GM18519 (cell line): ENCODE measurements at regions not wholly inside any gene's neighbourhood (a gene's known extent, or its start where the extent isn't known, plus 50 kb on each side); places are given as distances from the start of the nearest gene placed in this dataset.

Experiments
- ATAC-seq: cut with Tn5 transposase; IDR thresholded peaks from one replicate; pipeline ENCODE4 v1.9.1; 2021; ENCODE audit warnings: mild to moderate bottlenecking, moderate library complexity; ENCODE audit not compliant: unreplicated experiment, low FRiP score

DNA sequence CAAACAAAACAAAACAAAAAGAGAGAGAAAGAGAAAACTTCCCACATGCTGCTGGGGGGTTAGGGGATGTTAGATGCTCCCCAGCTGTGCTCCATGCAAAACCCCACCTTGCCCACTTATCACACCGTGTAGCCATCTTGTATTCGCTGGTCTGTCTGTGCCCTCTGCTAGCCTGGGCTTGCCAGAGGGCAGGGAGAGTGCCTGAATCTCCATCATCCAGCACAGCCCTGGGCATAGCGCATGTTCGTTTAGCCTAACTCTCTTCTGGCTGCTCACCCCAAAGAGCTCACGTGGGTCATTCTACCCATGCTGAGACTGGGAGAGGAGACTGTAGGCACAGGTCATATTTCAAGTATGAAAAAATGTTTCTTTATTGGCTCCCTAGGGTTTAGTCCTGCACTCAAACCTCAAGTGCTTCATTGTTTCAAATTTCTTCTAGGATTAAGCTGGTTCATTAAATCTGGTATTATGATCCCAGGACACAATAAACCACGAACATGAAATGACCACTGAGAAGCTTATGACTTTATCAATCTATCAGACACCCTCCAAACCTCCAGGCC is 100.5 kb downstream of the KCNF1 start:
- ATAC-seq, result no peak

DNA sequence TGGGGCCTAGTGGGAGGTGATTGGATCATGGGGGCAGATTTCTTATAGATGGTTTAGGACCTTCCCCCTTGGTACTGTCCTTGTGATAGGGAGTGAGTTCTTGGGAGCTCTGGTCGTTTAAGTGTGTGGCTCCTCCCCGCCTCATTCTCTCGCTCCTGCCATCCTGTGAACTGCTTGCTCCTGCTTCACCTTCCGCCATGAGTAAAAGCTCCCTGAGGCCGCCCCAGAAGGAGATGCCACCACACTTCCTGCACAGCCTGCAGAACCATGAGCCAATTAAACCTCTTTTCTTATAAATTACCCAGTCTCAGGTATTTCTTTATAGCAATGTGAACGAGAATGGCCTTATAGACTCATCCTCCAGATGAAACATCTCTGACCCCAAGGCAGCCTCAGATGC is 101.5 kb downstream of the KCNF1 start:
- no peak for ATAC-seq

- no peak for ATAC-seq
Measured at GRCh38 chr2:11014026-11014425, 102.3 kb downstream of the KCNF1 start.

DNA sequence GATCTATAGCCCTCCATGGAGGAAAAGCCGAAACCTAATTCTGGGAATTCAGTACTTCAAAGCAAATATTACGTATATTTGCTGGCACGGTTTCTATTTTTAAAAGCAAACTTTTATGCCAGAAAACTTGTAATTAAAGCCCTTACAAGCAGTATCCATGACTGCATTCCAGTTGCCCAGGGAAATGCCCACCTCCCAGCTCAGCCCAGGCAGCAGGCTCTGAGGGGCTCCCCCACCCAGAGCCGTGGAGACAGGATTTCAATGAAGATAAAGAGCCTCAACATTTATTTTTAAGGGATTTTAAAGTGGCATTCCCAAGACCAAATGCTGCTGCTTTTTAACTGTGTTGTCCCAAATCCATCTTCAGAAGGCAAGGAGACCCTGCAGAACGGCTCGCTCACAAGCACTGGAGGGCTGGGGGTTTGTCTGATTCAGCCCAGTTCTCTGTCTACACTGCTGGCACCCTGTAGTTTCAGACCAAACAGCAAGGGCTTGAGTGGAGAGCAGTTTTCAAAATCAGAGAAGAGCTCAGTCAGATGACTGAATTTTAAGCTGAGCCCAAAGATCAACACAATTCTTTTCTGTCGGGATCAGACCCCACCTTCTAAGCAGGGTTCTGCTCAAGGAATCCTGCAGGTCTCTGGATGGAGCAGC is 105.1 kb downstream of the KCNF1 start:
- ATAC-seq, result no peak

GRCh38 chr2:11017921-11018320 is 106.2 kb downstream of the KCNF1 start:
- ATAC-seq, result no peak

GRCh38 chr2:11018651-11019185 is 107.0 kb downstream of the KCNF1 start:
- ATAC-seq, result no peak

GRCh38 chr2:11019614-11020013 is 107.9 kb downstream of the KCNF1 start:
- no peak for ATAC-seq

DNA sequence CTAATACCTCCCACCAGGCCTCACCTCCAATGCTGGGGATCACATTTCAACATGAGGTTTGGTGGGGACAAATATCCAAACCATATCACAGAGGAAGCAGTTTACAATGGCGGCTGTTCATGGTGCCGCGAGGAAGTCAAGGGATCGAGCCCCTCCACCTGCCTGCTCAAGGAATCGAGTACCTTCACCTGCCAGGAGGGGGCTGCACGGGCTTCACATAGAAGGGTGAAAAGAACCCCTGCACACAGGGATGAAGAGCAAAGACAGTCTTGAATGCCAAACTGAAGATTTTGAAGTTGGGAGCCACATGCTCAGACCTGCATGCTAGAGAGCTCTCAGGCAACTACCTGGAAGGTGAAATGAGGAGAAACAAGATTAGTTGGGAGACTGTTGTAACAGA is 110.3 kb downstream of the KCNF1 start:
- no peak for ATAC-seq

GRCh38 chr2:11022591-11023273 is 111.0 kb downstream of the KCNF1 start:
- no peak for ATAC-seq

- ATAC-seq, result no peak
Measured at GRCh38 chr2:11023326-11024258, 111.9 kb downstream of the KCNF1 start.

GRCh38 chr2:11024259-11024645 is 112.5 kb downstream of the KCNF1 start:
- no peak for ATAC-seq

DNA sequence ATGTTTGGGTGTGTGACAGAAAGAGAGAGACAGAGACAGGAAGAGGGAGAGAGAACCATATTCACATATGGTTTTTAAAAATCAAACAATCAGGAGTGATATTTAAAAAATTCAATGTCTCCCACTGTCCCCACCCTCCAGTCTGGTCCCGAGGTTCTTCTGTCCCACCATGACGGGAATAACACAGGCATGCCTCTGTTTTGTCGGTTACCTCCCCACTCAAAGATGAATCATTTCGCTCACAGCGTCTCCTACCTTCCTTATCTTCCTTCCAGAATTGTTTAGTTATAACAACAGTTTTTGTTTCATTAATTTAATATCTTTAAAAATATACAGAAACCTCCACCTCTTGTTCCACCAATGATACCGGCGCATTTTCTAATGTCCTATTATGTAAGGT is 113.0 kb downstream of the KCNF1 start:
- ATAC-seq, result no peak

DNA sequence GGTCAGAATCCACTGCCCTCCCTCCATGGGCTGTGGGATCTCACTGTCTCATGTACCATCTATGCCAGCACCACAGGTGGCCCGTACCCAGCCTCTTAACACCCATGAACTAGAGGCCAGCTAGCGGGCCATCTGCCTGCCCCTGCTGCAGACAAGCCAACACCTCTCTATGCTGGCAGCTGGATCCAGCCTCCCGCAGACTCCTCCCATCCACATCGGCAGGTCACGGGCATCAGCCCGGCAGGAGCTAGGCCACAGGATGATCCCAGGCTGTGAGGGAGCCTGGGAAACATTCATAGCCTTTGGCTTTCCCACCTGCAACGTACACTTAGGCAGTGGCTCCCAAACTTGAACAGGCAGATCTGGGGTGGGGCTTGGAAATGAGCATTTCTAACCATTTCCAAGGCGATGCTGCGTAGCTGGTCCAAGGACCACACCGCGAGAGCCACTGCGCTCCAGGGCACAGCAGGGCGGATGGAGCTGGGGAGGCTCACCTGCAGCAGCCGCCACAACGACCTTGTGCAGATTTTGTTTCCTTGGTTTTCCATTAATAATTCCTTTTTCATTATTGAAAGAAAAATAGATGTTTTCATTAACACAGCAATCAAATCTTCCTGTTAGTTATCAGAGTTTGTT is 114.7 kb downstream of the KCNF1 start:
- no peak for ATAC-seq

GRCh38 chr2:11027195-11027594 is 115.5 kb downstream of the KCNF1 start:
- no peak for ATAC-seq

GRCh38 chr2:11028407-11028916 is 116.7 kb downstream of the KCNF1 start:
- no peak for ATAC-seq

- ATAC-seq, result no peak
Measured at GRCh38 chr2:11029136-11029535, 117.4 kb downstream of the KCNF1 start.

DNA sequence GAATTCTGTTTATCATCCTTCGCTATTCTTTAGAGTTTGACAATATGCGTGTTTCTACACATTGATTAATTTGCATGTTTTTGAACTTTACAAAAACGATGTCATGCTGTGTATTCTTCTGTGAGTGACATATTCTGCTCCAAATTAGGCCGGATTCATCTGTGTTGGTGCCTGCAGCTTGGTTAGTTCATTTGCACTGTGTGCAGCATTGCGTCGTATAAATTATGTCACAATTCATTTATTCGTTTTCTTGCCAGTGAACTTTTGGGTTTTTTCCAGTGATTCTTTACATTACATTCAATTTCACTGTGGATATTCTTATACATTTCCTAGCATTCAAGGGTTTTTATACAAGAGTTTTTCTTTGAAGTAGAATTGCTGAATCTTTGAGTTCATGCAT is 118.3 kb downstream of the KCNF1 start:
- no peak for ATAC-seq

DNA sequence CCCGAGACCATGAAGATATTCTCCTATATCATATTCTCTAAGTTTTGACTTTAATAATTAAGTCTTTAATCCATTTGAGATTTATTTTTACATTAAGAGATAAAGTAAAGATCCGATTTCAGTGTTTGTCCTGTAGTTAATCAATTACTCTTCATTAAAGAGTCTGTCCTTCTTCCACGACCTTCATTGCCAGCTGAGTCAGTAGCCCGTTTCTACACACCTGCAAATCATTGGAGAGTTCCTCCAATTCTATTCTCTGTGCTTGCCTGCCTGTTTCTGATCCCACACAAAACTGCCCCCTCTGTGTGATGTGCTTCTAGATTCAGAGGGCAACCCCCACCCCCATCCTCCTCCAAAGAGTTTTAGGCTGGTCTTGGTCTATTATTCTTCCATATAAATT is 119.2 kb downstream of the KCNF1 start:
- no peak for ATAC-seq

DNA sequence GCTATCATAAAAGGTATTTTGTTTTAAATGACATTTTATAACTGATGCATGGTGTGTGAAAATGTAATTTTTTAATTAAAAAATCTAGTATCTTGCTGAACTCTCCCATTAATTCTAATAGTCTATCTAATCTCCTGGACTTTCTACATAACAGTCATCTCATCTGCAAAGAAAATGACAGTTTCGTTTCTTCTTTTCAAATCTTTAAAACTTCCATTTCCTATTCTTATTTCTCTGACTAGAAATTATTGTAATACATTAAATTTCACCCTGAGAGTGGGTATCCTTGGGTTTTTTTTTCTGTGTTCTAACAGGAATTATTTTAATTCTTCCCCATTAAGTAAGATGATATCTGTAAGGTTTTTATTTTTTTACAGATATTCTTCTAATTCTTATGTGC is 120.1 kb downstream of the KCNF1 start:
- ATAC-seq, result no peak

GRCh38 chr2:11032396-11032795 is 120.7 kb downstream of the KCNF1 start:
- no peak for ATAC-seq
